ENCODE measurements at regions not wholly inside any gene's neighbourhood (a gene's known extent, or its start where the extent isn't known, plus 50 kb on each side); places are given as distances from the start of the nearest gene placed in this dataset.

- no peak for FAIRE-seq
- no peak for DNase-seq (ENCODE audit: insufficient read length, low spot score)
Measured at GRCh38 chr12:107537464-107538119, 148.0 kb upstream of the PWP1 start.

- FAIRE-seq (no peak), DNase-seq (ENCODE audit: insufficient read length, low spot score) (no peak)
Measured at GRCh38 chr12:107539196-107539939, 146.2 kb upstream of the PWP1 start.

- FAIRE-seq = no peak
Measured at GRCh38 chr12:107541001-107541705, 144.4 kb upstream of the PWP1 start.

GRCh38 chr12:107543416-107543815, 142.2 kb upstream of the PWP1 start:
- FAIRE-seq (no peak), DNase-seq (ENCODE audit: insufficient read length, low spot score) (no peak)

More at GRCh38 chr12:107541001-107541705, 144.4 kb upstream of the PWP1 start:
- no peak for DNase-seq (ENCODE audit: insufficient read length, low spot score)

- FAIRE-seq = no peak
Measured at GRCh38 chr12:107543841-107544240, 141.8 kb upstream of the PWP1 start.

GRCh38 chr12:107544937-107545336, 140.7 kb upstream of the PWP1 start:
- no peak for FAIRE-seq
- no peak for DNase-seq (ENCODE audit: insufficient read length, low spot score)

More at GRCh38 chr12:107543841-107544240, 141.8 kb upstream of the PWP1 start:
- DNase-seq (ENCODE audit: insufficient read length, low spot score) = no peak

- DNase-seq (ENCODE audit: insufficient read length, low spot score) (no peak), FAIRE-seq (no peak)
Measured at GRCh38 chr12:107545737-107546353, 139.8 kb upstream of the PWP1 start.

- DNase-seq (ENCODE audit: insufficient read length, low spot score) = no peak
- FAIRE-seq = no peak
Measured at GRCh38 chr12:107547389-107547788, 138.2 kb upstream of the PWP1 start.

GRCh38 chr12:107549651-107550480, 135.7 kb upstream of the PWP1 start:
- FAIRE-seq = no peak
- DNase-seq (ENCODE audit: insufficient read length, low spot score) = no peak

- FAIRE-seq (no peak), DNase-seq (ENCODE audit: insufficient read length, low spot score) (no peak)
Measured at GRCh38 chr12:107551434-107551833, 134.2 kb upstream of the PWP1 start.

- FAIRE-seq (no peak), DNase-seq (ENCODE audit: insufficient read length, low spot score) (no peak)
Measured at GRCh38 chr12:107552263-107552662, 133.3 kb upstream of the PWP1 start.

GRCh38 chr12:107553211-107553765, 132.3 kb upstream of the PWP1 start:
- FAIRE-seq = no peak
- DNase-seq (ENCODE audit: insufficient read length, low spot score) = no peak

GRCh38 chr12:107554941-107555340, 130.7 kb upstream of the PWP1 start:
- FAIRE-seq = no peak
- DNase-seq (ENCODE audit: insufficient read length, low spot score) = no peak

- FAIRE-seq = no peak
- DNase-seq (ENCODE audit: insufficient read length, low spot score) = no peak
Measured at GRCh38 chr12:107557026-107557425, 128.6 kb upstream of the PWP1 start.

GRCh38 chr12:107557589-107558100, 128.0 kb upstream of the PWP1 start:
- no peak for FAIRE-seq
- DNase-seq (ENCODE audit: insufficient read length, low spot score) = no peak

GRCh38 chr12:107558141-107558815, 127.3 kb upstream of the PWP1 start:
- DNase-seq (ENCODE audit: insufficient read length, low spot score) (no peak), FAIRE-seq (no peak)

GRCh38 chr12:107558816-107559382, 126.7 kb upstream of the PWP1 start:
- DNase-seq (ENCODE audit: insufficient read length, low spot score) (no peak), FAIRE-seq (no peak)

- FAIRE-seq = no peak
- no peak for DNase-seq (ENCODE audit: insufficient read length, low spot score)
Measured at GRCh38 chr12:107560165-107560898, 125.3 kb upstream of the PWP1 start.

All from HTR-8/SVneo (cell line).